ENCODE measurements at regions not wholly inside any gene's neighbourhood (a gene's known extent, or its start where the extent isn't known, plus 50 kb on each side); places are given as distances from the start of the nearest gene placed in this dataset.

GRCh38 chr5:158079097-158079496 lies 220.2 kb upstream of the CLINT1 start:
- TF ChIP-seq, protein P1, sequence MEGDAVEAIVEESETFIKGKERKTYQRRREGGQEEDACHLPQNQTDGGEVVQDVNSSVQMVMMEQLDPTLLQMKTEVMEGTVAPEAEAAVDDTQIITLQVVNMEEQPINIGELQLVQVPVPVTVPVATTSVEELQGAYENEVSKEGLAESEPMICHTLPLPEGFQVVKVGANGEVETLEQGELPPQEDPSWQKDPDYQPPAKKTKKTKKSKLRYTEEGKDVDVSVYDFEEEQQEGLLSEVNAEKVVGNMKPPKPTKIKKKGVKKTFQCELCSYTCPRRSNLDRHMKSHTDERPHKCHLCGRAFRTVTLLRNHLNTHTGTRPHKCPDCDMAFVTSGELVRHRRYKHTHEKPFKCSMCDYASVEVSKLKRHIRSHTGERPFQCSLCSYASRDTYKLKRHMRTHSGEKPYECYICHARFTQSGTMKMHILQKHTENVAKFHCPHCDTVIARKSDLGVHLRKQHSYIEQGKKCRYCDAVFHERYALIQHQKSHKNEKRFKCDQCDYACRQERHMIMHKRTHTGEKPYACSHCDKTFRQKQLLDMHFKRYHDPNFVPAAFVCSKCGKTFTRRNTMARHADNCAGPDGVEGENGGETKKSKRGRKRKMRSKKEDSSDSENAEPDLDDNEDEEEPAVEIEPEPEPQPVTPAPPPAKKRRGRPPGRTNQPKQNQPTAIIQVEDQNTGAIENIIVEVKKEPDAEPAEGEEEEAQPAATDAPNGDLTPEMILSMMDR (conservative IDR thresholded peaks at IDR 0.05; ENCODE audit: low read length), result no peak
- TF ChIP-seq EZH2phosphoT487 (IDR thresholded peaks at IDR 0.05; ENCODE audit: borderline replicate concordance, low read depth, low read length), result no peak
